K562 (cell line): ENCODE measurements at regions not wholly inside any gene's neighbourhood (a gene's known extent, or its start where the extent isn't known, plus 50 kb on each side); places are given as distances from the start of the nearest gene placed in this dataset.

Experiments used
- BRD4 ChIP-seq: fragments of 200-600 bp; sonication (generic); IDR thresholded peaks from 2 replicates; pipeline ENCODE4 v1.6.1; 2017; ENCODE audit warnings: inconsistent platforms
- DIDO1 ChIP-seq: fragments of 450-650 bp; IDR thresholded peaks from 2 replicates; pipeline ENCODE4 v1.6.1; 2016; ENCODE audit warnings: low read depth, missing biosample characterization, missing genetic modification characterization
- ELF1 ChIP-seq: fragments of 200-800 bp; sonication (Bioruptor generic); IDR thresholded peaks from 2 replicates; pipeline ENCODE4 v1.6.1; 2016; ENCODE audit warnings: missing genetic modification characterization, missing compliant biosample characterization
- FOXA3 ChIP-seq, 2 experiments: fragments of 450-650 bp in 1 of 2; sonication (generic) in 1 of 2; formaldehyde crosslinking; IDR thresholded peaks in 1 of 2; conservative IDR thresholded peaks in 1 of 2; 2 replicates each; pipeline versions ENCODE4 v1.4.0 to v1.8.0; 2020 to 2022; ENCODE audit warnings: mild to moderate bottlenecking in 2 of 2, missing genetic modification reagents in 1 of 2
- GATAD2A ChIP-seq: fragments of 450-650 bp; IDR thresholded peaks from 2 replicates; pipeline ENCODE4 v1.6.1; 2017
- MEF2A ChIP-seq: IDR thresholded peaks from 2 replicates; pipeline ENCODE4 v1.6.1; 2011; ENCODE audit warnings: low read depth, mild to moderate bottlenecking, low read length, moderate library complexity; ENCODE audit not compliant: control insufficient read depth
- MTA3 ChIP-seq: fragments of 450-650 bp; formaldehyde crosslinking; IDR thresholded peaks from 2 replicates; pipeline ENCODE4 v1.6.1; 2017; ENCODE audit warnings: mild to moderate bottlenecking, borderline replicate concordance
- NBN ChIP-seq: fragments of 450-650 bp; IDR thresholded peaks from 2 replicates; pipeline ENCODE4 v1.6.1; 2016; ENCODE audit warnings: low read depth, mild to moderate bottlenecking
- RCOR1 ChIP-seq, 2 experiments: IDR thresholded peaks; 2 replicates each; pipeline ENCODE4 v1.6.1; 2012; ENCODE audit warnings: low read depth in 2 of 2, low read length in 2 of 2, borderline replicate concordance in 1 of 2, improper control_type of control experiment in 1 of 2
- XRCC4 ChIP-seq: IDR thresholded peaks from one replicate; pipeline ENCODE4 v1.6.1; 2011; ENCODE audit not compliant: insufficient read depth, insufficient read length; ENCODE audit errors: extremely low read depth
- ZNF124 ChIP-seq: sonication (generic); formaldehyde crosslinking; IDR thresholded peaks from 2 replicates; pipeline ENCODE4 v1.8.1; 2022; ENCODE audit warnings: missing genetic modification reagents
- ZNF431 ChIP-seq: sonication (generic); formaldehyde crosslinking; IDR thresholded peaks from 2 replicates; pipeline ENCODE4 v1.8.0; 2022; ENCODE audit warnings: mild to moderate bottlenecking, missing genetic modification reagents
- ZNF644 ChIP-seq: fragments of 200-800 bp; sonication (Bioruptor generic); IDR thresholded peaks from 2 replicates; pipeline ENCODE4 v1.6.1; 2016; ENCODE audit warnings: low read depth, missing genetic modification characterization, missing compliant biosample characterization
- ZNF764 ChIP-seq: fragments of 250-450 bp; sonication (Bioruptor Pico); IDR thresholded peaks from 2 replicates; pipeline ENCODE4 v1.4.0; 2020; ENCODE audit warnings: low read depth, mild to moderate bottlenecking, moderate library complexity
- TF ChIP-seq, protein P1 (sequence below): IDR thresholded peaks from 2 replicates; pipeline ENCODE4 v1.6.1; 2016; ENCODE audit warnings: missing genetic modification characterization, missing compliant biosample characterization
- TF ChIP-seq, protein P2 (sequence below), 2 experiments: fragments of 450-650 bp; IDR thresholded peaks; 2 replicates each; pipeline ENCODE4 v1.6.1; 2016
- TF ChIP-seq, protein P3 (sequence below): fragments of 450-650 bp; formaldehyde crosslinking; IDR thresholded peaks from 2 replicates; pipeline ENCODE4 v1.4.0; 2020; ENCODE audit warnings: mild to moderate bottlenecking, moderate library complexity
- TF ChIP-seq, protein P4 (sequence below): sonication (generic); formaldehyde crosslinking; IDR thresholded peaks from 2 replicates; pipeline ENCODE4 v1.8.0; 2022; ENCODE audit warnings: mild to moderate bottlenecking, low read depth, missing genetic modification reagents
- TF ChIP-seq, protein P5 (sequence below): fragments of 450-650 bp; IDR thresholded peaks from 2 replicates; pipeline ENCODE4 v1.6.1; 2016
- TF ChIP-seq, protein P6 (sequence below): fragments of 450-650 bp; IDR thresholded peaks from 2 replicates; pipeline ENCODE4 v1.6.1; 2017; ENCODE audit warnings: antibody characterized with exemption

DNA sequence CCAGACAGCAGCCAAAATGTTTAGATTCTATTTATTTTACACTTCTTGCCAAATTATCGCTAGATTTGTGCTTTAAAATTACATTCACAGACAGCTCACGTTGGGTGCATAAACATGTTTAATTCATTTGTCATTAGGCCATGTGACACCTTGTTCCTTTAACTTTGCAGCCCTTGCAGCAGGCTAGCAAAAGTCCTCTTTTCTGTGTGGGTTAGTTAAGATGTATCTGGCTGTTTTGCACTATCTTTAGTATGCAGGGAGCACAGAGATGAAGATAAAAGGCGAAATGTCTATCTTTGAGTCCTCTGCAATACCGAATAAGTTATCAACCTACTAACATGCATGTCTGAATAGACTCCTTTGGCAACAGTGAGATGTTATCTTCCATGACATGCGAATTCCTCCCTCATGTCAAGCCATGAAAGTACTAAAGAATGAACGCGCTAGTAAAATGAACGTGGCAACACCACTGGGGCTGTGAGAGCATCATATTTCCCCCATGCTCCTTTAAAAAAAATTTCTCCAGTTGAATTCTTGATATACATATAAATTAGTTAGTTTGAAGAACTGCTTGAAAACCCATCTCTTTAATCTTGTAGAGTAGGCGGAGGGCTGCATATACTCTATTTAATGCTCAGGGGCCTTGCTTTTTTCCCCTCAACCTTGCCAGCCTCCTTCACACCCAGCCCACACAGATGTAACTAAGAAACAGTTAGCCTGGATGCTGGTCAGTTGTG lies 620.4 kb upstream of the NR2F2 start (continued):
- TF ChIP-seq, protein P1, sequence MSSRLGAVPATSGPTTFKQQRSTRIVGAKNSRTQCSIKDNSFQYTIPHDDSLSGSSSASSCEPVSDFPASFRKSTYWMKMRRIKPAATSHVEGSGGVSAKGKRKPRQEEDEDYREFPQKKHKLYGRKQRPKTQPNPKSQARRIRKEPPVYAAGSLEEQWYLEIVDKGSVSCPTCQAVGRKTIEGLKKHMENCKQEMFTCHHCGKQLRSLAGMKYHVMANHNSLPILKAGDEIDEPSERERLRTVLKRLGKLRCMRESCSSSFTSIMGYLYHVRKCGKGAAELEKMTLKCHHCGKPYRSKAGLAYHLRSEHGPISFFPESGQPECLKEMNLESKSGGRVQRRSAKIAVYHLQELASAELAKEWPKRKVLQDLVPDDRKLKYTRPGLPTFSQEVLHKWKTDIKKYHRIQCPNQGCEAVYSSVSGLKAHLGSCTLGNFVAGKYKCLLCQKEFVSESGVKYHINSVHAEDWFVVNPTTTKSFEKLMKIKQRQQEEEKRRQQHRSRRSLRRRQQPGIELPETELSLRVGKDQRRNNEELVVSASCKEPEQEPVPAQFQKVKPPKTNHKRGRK (tag) = no peak
- TF ChIP-seq MEF2A (no peak), ZNF124 (CRISPR knock-in tag) (no peak), RCOR1 (IDR thresholded peaks at IDR 0.05; ENCODE audit: borderline replicate concordance in 1 of 2, low read depth in 2 of 2, low read length in 2 of 2) (peak; percentile 46 to 89; a peak in 3 of 4 replicates), GATAD2A (peak; percentile 98), MTA3 (peak; percentile 83), DIDO1 (tag) (no peak), XRCC4 (no peak), BRD4 (no peak), ELF1 (tag) (no peak), FOXA3 (CRISPR knock-in tag; conservative IDR thresholded peaks at IDR 0.05 in 1 of 2, IDR thresholded peaks at IDR 0.05 in 1 of 2) (no peak), ZNF431 (CRISPR knock-in tag) (no peak), ZNF644 (tag) (peak; percentile 94), ZNF764 (CRISPR knock-in tag) (no peak), NBN (peak; percentile 95)
- TF ChIP-seq, protein P2, sequence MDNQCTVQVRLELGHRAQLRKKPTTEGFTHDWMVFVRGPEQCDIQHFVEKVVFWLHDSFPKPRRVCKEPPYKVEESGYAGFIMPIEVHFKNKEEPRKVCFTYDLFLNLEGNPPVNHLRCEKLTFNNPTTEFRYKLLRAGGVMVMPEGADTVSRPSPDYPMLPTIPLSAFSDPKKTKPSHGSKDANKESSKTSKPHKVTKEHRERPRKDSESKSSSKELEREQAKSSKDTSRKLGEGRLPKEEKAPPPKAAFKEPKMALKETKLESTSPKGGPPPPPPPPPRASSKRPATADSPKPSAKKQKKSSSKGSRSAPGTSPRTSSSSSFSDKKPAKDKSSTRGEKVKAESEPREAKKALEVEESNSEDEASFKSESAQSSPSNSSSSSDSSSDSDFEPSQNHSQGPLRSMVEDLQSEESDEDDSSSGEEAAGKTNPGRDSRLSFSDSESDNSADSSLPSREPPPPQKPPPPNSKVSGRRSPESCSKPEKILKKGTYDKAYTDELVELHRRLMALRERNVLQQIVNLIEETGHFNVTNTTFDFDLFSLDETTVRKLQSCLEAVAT (IDR thresholded peaks at IDR 0.05) = 0 out of 4 replicates have a peak, but pooled peaks of 1 of the 2 experiments have one; percentile 22
- TF ChIP-seq, protein P3, sequence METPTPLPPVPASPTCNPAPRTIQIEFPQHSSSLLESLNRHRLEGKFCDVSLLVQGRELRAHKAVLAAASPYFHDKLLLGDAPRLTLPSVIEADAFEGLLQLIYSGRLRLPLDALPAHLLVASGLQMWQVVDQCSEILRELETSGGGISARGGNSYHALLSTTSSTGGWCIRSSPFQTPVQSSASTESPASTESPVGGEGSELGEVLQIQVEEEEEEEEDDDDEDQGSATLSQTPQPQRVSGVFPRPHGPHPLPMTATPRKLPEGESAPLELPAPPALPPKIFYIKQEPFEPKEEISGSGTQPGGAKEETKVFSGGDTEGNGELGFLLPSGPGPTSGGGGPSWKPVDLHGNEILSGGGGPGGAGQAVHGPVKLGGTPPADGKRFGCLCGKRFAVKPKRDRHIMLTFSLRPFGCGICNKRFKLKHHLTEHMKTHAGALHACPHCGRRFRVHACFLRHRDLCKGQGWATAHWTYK (CRISPR knock-in tag) = peak; percentile 89; the same call in 1 of the 2 replicates
- TF ChIP-seq, protein P4, sequence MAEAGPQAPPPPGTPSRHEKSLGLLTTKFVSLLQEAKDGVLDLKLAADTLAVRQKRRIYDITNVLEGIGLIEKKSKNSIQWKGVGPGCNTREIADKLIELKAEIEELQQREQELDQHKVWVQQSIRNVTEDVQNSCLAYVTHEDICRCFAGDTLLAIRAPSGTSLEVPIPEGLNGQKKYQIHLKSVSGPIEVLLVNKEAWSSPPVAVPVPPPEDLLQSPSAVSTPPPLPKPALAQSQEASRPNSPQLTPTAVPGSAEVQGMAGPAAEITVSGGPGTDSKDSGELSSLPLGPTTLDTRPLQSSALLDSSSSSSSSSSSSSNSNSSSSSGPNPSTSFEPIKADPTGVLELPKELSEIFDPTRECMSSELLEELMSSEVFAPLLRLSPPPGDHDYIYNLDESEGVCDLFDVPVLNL = no peak
- TF ChIP-seq, protein P5, sequence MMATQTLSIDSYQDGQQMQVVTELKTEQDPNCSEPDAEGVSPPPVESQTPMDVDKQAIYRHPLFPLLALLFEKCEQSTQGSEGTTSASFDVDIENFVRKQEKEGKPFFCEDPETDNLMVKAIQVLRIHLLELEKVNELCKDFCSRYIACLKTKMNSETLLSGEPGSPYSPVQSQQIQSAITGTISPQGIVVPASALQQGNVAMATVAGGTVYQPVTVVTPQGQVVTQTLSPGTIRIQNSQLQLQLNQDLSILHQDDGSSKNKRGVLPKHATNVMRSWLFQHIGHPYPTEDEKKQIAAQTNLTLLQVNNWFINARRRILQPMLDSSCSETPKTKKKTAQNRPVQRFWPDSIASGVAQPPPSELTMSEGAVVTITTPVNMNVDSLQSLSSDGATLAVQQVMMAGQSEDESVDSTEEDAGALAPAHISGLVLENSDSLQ = peak; percentile 81
- TF ChIP-seq, protein P6, sequence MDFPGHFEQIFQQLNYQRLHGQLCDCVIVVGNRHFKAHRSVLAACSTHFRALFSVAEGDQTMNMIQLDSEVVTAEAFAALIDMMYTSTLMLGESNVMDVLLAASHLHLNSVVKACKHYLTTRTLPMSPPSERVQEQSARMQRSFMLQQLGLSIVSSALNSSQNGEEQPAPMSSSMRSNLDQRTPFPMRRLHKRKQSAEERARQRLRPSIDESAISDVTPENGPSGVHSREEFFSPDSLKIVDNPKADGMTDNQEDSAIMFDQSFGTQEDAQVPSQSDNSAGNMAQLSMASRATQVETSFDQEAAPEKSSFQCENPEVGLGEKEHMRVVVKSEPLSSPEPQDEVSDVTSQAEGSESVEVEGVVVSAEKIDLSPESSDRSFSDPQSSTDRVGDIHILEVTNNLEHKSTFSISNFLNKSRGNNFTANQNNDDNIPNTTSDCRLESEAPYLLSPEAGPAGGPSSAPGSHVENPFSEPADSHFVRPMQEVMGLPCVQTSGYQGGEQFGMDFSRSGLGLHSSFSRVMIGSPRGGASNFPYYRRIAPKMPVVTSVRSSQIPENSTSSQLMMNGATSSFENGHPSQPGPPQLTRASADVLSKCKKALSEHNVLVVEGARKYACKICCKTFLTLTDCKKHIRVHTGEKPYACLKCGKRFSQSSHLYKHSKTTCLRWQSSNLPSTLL = no peak
